Fibroblast of villous mesenchyme (primary cell): ENCODE measurements at regions not wholly inside any gene's neighbourhood (a gene's known extent, or its start where the extent isn't known, plus 50 kb on each side); places are given as distances from the start of the nearest gene placed in this dataset.
A peak's percentile ranks its signal among the peaks of the same experiment; 100 is the strongest.

Source experiments
- DNase-seq: peaks from one replicate; pipeline ENCODE4 v3.0.0-alpha.2; 2010; ENCODE audit warnings: low read depth
- H3K4me3 ChIP-seq: 2 replicates; pipeline ENCODE4 v1.5.1; 2011; ENCODE audit warnings: low read depth, mild to moderate bottlenecking, low read length
- CTCF ChIP-seq: IDR thresholded peaks from 2 replicates; pipeline ENCODE4 v1.5.1; 2012; ENCODE audit warnings: low read depth, mild to moderate bottlenecking, low read length; ENCODE audit not compliant: insufficient read depth

GRCh38 chr4:111530446-111530845 lies 614.8 kb upstream of the FAM241A start:
- no peak for TF ChIP-seq CTCF
- peak; percentile 73 for DNase-seq
- H3K4me3 ChIP-seq, result no peak overlapping the region

DNA sequence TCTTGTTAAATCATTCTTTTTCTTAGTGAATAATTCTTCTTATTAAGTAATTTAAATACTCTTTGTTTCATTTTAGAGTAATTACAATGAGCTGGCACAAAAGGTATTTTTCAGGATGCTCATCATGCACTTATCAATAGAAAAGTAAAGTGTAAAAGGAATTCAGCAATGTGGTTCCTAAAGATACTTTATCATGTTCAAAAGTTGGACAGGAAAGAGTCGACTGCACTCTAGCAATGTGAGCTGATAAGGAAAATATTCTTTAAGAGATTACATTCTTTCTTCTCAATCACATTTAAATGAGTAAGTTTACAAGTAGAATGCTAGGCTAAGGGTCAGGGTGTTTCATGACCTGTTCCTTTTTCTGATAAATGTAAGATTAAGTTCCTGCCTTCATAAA lies 609.5 kb upstream of the FAM241A start:
- H3K4me3 ChIP-seq, result no peak overlapping the region
- DNase-seq, result peak; percentile 49
- TF ChIP-seq CTCF, result no peak

- no peak overlapping the region for H3K4me3 ChIP-seq
- no peak for DNase-seq
- TF ChIP-seq CTCF, result no peak
These were observed 608.1 kb upstream of the FAM241A start for GRCh38 chr4:111537165-111537564.

GRCh38 chr4:111537871-111538270 lies 607.4 kb upstream of the FAM241A start:
- no peak overlapping the region for H3K4me3 ChIP-seq
- no peak for TF ChIP-seq CTCF
- peak; percentile 85 for DNase-seq

DNA sequence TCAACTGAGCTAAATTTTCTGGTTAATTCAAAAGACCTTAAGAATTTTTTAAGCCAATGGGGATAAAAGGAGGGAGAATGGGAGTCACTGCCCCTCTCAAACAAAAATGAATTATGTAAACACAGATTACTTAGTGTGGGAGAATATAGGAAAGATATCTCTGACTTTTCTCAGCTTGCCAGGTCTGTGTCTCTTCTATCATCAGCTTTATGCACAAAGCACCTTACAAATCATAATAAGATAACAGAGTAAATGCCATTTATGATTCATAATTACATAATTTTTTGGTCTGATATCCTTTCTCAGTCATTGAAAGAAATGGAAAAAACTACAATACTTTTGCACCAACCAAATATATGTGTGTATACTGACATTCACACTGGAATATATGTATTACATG lies 604.6 kb upstream of the FAM241A start:
- peak; percentile 37 for DNase-seq
- no peak overlapping the region for H3K4me3 ChIP-seq
- no peak for TF ChIP-seq CTCF

- no peak for DNase-seq
- no peak for TF ChIP-seq CTCF
- no peak overlapping the region for H3K4me3 ChIP-seq
These were observed 603.2 kb upstream of the FAM241A start for GRCh38 chr4:111542056-111542455.

GRCh38 chr4:111546881-111547280 lies 598.4 kb upstream of the FAM241A start:
- no peak for DNase-seq
- H3K4me3 ChIP-seq, result no peak overlapping the region
- no peak for TF ChIP-seq CTCF
